OCI-LY3 (cell line): ENCODE measurements at regions not wholly inside any gene's neighbourhood (a gene's known extent, or its start where the extent isn't known, plus 50 kb on each side); places are given as distances from the start of the nearest gene placed in this dataset.

Experiments
- H2AFZ ChIP-seq: fragments of 200-600, 300-600 bp; shearing (Covaris generic); 2 replicates; pipeline ENCODE4 v1.6.0; 2014; ENCODE audit warnings: antibody characterized with exemption, low read depth, low read length
- H3K27ac ChIP-seq: fragments of 200-600, 300-600 bp; sonication (generic); 2 replicates; pipeline ENCODE4 v1.5.1; 2014; ENCODE audit warnings: mild to moderate bottlenecking, low read length, moderate library complexity, mixed read lengths
- H3K27me3 ChIP-seq: fragments of 200-600, 300-600 bp; sonication (generic); 2 replicates; pipeline ENCODE4 v1.6.1; 2014; ENCODE audit warnings: low read depth, low read length, mixed read lengths
- H3K36me3 ChIP-seq: fragments of 200-600, 300-600 bp; sonication (generic); replicated peaks from 2 replicates; pipeline ENCODE3; 2014; ENCODE audit warnings: low read depth, low read length, mixed read lengths
- H3K4me1 ChIP-seq: fragments of 300-600, 200-600 bp; sonication (generic); 2 replicates; pipeline ENCODE4 v1.6.1; 2014; ENCODE audit warnings: low read length, mixed read lengths
- H3K4me2 ChIP-seq: fragments of 200-600, 300-600 bp; sonication (generic); 2 replicates; pipeline ENCODE4 v1.6.1; 2014; ENCODE audit warnings: low read length, mixed read lengths
- H3K4me3 ChIP-seq: fragments of 300-600, 200-600 bp; sonication (generic); 2 replicates; pipeline ENCODE4 v1.5.1; 2014; ENCODE audit warnings: antibody characterized with exemption, mild to moderate bottlenecking, low read length, moderate library complexity
- H3K79me2 ChIP-seq: fragments of 300-600, 200-600 bp; shearing (Covaris generic); 2 replicates; pipeline ENCODE4 v1.6.1; 2014; ENCODE audit warnings: mild to moderate bottlenecking, low read length, mixed read lengths
- H3K9ac ChIP-seq: fragments of 300-600, 200-600 bp; shearing (Covaris generic); 2 replicates; pipeline ENCODE4 v1.6.0; 2014; ENCODE audit warnings: mild to moderate bottlenecking, low read length, moderate library complexity
- H3K9me3 ChIP-seq: fragments of 200-600, 300-600 bp; shearing (Covaris generic); 2 replicates; pipeline ENCODE4 v1.6.1; 2014; ENCODE audit warnings: low read length, mixed read lengths; ENCODE audit not compliant: insufficient read depth
- H4K20me1 ChIP-seq: fragments of 200-600, 300-600 bp; sonication (generic); 2 replicates; pipeline ENCODE4 v1.6.1; 2016; ENCODE audit warnings: low read length, mixed read lengths; ENCODE audit not compliant: insufficient read depth
- EZH2phosphoT487 ChIP-seq: fragments of 200-600 bp; shearing (Covaris generic); IDR thresholded peaks from 2 replicates; pipeline ENCODE4 v1.6.1; 2018; ENCODE audit warnings: antibody characterized with exemption, mixed run types, low read depth
- TF ChIP-seq, protein P1 (sequence below): fragments of 200-600, 300-600 bp; sonication (generic); IDR thresholded peaks from 2 replicates; pipeline ENCODE4 v1.5.1; 2014; ENCODE audit warnings: antibody characterized with exemption, low read length, low read depth

- Histone ChIP-seq H4K20me1 (no peaks in the 10 kb centered on the region), H3K9ac (no peak overlapping the region), H3K27ac (no peak overlapping the region), H3K79me2 (no peaks in the 10 kb centered on the region), H3K9me3 (no peaks in the 10 kb centered on the region), H3K27me3 (no peaks in the 10 kb centered on the region), H3K4me3 (no peak overlapping the region), H2AFZ (no peak overlapping the region), H3K4me1 (no peaks in the 10 kb centered on the region), H3K36me3 (no peaks in the 10 kb centered on the region), H3K4me2 (no peak overlapping the region)
- TF ChIP-seq EZH2phosphoT487: no peak
Measured at GRCh38 chr13:73590795-73591194, 532.0 kb downstream of the KLF5 start.

GRCh38 chr13:73585236-73585635, 526.4 kb downstream of the KLF5 start:
- no peak overlapping the region for H2AFZ ChIP-seq
- H4K20me1 ChIP-seq: no peaks in the 10 kb centered on the region
- TF ChIP-seq, protein P1, sequence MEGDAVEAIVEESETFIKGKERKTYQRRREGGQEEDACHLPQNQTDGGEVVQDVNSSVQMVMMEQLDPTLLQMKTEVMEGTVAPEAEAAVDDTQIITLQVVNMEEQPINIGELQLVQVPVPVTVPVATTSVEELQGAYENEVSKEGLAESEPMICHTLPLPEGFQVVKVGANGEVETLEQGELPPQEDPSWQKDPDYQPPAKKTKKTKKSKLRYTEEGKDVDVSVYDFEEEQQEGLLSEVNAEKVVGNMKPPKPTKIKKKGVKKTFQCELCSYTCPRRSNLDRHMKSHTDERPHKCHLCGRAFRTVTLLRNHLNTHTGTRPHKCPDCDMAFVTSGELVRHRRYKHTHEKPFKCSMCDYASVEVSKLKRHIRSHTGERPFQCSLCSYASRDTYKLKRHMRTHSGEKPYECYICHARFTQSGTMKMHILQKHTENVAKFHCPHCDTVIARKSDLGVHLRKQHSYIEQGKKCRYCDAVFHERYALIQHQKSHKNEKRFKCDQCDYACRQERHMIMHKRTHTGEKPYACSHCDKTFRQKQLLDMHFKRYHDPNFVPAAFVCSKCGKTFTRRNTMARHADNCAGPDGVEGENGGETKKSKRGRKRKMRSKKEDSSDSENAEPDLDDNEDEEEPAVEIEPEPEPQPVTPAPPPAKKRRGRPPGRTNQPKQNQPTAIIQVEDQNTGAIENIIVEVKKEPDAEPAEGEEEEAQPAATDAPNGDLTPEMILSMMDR: no peak
- TF ChIP-seq EZH2phosphoT487: no peak
- no peak overlapping the region for H3K27ac ChIP-seq
- H3K79me2 ChIP-seq: no peaks in the 10 kb centered on the region
- H3K4me2 ChIP-seq: no peak overlapping the region
- no peaks in the 10 kb centered on the region for H3K4me1 ChIP-seq
- no peaks in the 10 kb centered on the region for H3K27me3 ChIP-seq
- no peak overlapping the region for H3K4me3 ChIP-seq
- H3K9ac ChIP-seq: no peak overlapping the region
- no peaks in the 10 kb centered on the region for H3K9me3 ChIP-seq
- no peaks in the 10 kb centered on the region for H3K36me3 ChIP-seq

DNA sequence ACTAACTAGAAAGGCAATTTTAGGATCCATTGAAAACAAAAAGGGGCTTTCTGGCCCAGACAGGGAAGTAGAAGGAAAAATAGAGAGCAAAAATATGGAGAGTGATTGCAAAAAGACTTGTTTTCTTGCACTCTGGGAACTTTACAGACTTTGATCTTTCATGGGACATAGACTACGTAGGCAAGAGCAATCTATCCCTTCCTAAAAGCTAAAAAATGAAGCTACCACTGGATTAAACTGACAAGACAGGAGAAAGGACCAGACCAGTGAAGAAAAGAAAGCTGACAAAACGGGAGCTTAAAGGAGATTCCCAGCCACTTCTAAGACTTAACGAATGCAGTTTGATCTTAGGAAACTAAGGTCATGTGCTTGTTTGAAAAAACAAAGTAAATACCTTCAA, 524.5 kb downstream of the KLF5 start:
- no peak overlapping the region for H3K9ac ChIP-seq
- H3K36me3 ChIP-seq: no peaks in the 10 kb centered on the region
- H4K20me1 ChIP-seq: no peaks in the 10 kb centered on the region
- H3K27me3 ChIP-seq: no peaks in the 10 kb centered on the region
- no peak overlapping the region for H3K27ac ChIP-seq
- no peak overlapping the region for H3K4me3 ChIP-seq
- H3K4me2 ChIP-seq: no peak overlapping the region
- no peak for TF ChIP-seq EZH2phosphoT487
- TF ChIP-seq, protein P1: no peak
- H3K79me2 ChIP-seq: no peaks in the 10 kb centered on the region
- no peaks in the 10 kb centered on the region for H3K9me3 ChIP-seq
- H3K4me1 ChIP-seq: no peaks in the 10 kb centered on the region
- no peak overlapping the region for H2AFZ ChIP-seq

GRCh38 chr13:73580513-73581267, 521.9 kb downstream of the KLF5 start:
- Histone ChIP-seq H3K4me1 (no peaks in the 10 kb centered on the region), H3K9me3 (no peaks in the 10 kb centered on the region), H3K27ac (no peak overlapping the region), H3K36me3 (no peaks in the 10 kb centered on the region), H3K4me2 (no peak overlapping the region), H3K4me3 (no peak overlapping the region), H3K27me3 (no peaks in the 10 kb centered on the region), H4K20me1 (no peaks in the 10 kb centered on the region), H3K9ac (no peak overlapping the region), H2AFZ (no peak overlapping the region), H3K79me2 (no peaks in the 10 kb centered on the region)
- TF ChIP-seq, protein P1: no peak
- TF ChIP-seq EZH2phosphoT487: no peak
